GM23338 (cell line): ENCODE measurements at regions not wholly inside any gene's neighbourhood (a gene's known extent, or its start where the extent isn't known, plus 50 kb on each side); places are given as distances from the start of the nearest gene placed in this dataset.

Experiments
- ATAC-seq: fragments of 200-7000 bp; cut with Tn5 transposase; 3 replicates; pipeline ENCODE4 v1.9.1; 2020
- DNase-seq: peaks from one replicate; pipeline ENCODE4 v3.0.0-alpha.2; 2015; ENCODE audit warnings: low spot score
- H2AFZ ChIP-seq: fragments of 200-600 bp; sonication (generic); 2 replicates; pipeline ENCODE4 v1.8.0; 2016; ENCODE audit warnings: antibody characterized with exemption, mild to moderate bottlenecking, moderate library complexity
- H3F3A ChIP-seq: fragments of 200-600 bp; sonication (generic); replicated peaks from 2 replicates; pipeline ENCODE4 v1.8.0; 2017; ENCODE audit warnings: antibody characterized with exemption, mixed run types, low read depth
- H3K27ac ChIP-seq: fragments of 200-600 bp; sonication (generic); 2 replicates; pipeline ENCODE4 v1.6.1; 2016; ENCODE audit warnings: low read depth
- H3K27me3 ChIP-seq: fragments of 200-600 bp; sonication (generic); 2 replicates; pipeline ENCODE4 v1.8.0; 2016; ENCODE audit warnings: mild to moderate bottlenecking, mixed run types, moderate library complexity; ENCODE audit not compliant: insufficient read depth
- H3K36me3 ChIP-seq: fragments of 200-600 bp; sonication (generic); 2 replicates; pipeline ENCODE4 v1.8.0; 2016; ENCODE audit warnings: mild to moderate bottlenecking; ENCODE audit not compliant: insufficient read depth
- H3K4me1 ChIP-seq: fragments of 200-600 bp; sonication (generic); 2 replicates; pipeline ENCODE4 v1.8.0; 2016; ENCODE audit warnings: mild to moderate bottlenecking, moderate library complexity; ENCODE audit not compliant: insufficient read depth
- H3K4me2 ChIP-seq: fragments of 200-600 bp; sonication (generic); 2 replicates; pipeline ENCODE4 v1.7.1; 2017; ENCODE audit warnings: mixed run types
- H3K4me3 ChIP-seq: fragments of 200-600 bp; sonication (generic); 2 replicates; pipeline ENCODE4 v1.6.1; 2016; ENCODE audit warnings: mixed run types
- H3K79me2 ChIP-seq: fragments of 200-600 bp; sonication (generic); replicated peaks from 2 replicates; pipeline ENCODE4 v1.8.0; 2017; ENCODE audit warnings: mild to moderate bottlenecking; ENCODE audit not compliant: insufficient read depth
- H3K9me2 ChIP-seq: fragments of 200-600 bp; sonication (generic); 2 replicates; pipeline ENCODE4 v1.8.0; 2017; ENCODE audit not compliant: insufficient read depth
- H4K20me1 ChIP-seq: fragments of 200-600 bp; sonication (generic); replicated peaks from 2 replicates; pipeline ENCODE4 v1.8.0; 2017; ENCODE audit warnings: mild to moderate bottlenecking; ENCODE audit not compliant: insufficient read depth
- H3K27ac Mint-ChIP-seq: 2 replicates; pipeline ENCODE4 v1.8.0; 2020; ENCODE audit warnings: inconsistent platforms, mild to moderate bottlenecking, moderate library complexity, mixed read lengths
- H3K27me3 Mint-ChIP-seq: 3 replicates; pipeline ENCODE4 v1.8.0; 2022; ENCODE audit warnings: low read depth, mild to moderate bottlenecking, moderate library complexity, mixed read lengths, inconsistent platforms; ENCODE audit not compliant: insufficient read depth, poor library complexity
- H3K36me3 Mint-ChIP-seq: 3 replicates; pipeline ENCODE4 v1.8.0; 2021; ENCODE audit warnings: low read depth, mild to moderate bottlenecking, inconsistent platforms, moderate library complexity, mixed read lengths
- H3K4me1 Mint-ChIP-seq: 3 replicates; pipeline ENCODE4 v1.8.0; 2020; ENCODE audit warnings: mild to moderate bottlenecking, inconsistent platforms, mixed read lengths
- H3K4me3 Mint-ChIP-seq: 3 replicates; pipeline ENCODE4 v1.8.0; 2021; ENCODE audit warnings: moderate library complexity, mild to moderate bottlenecking, inconsistent platforms, mixed read lengths
- H3K9me3 Mint-ChIP-seq: 3 replicates; pipeline ENCODE4 v1.8.0; 2020; ENCODE audit warnings: moderate library complexity, mild to moderate bottlenecking, inconsistent platforms, mixed read lengths
- CREB1 ChIP-seq: fragments of 250-450 bp; sonication (Bioruptor Pico); IDR thresholded peaks from 2 replicates; pipeline ENCODE4 v1.5.0; 2020; ENCODE audit warnings: low read depth, mild to moderate bottlenecking, moderate library complexity
- CTCF ChIP-seq, 2 experiments: fragments of 200-600 bp in 1 of 2; sonication (generic) in 1 of 2; conservative IDR thresholded peaks; 2 replicates each; pipeline versions ENCODE4 v1.5.1 to v1.6.1; 2016 to 2017; ENCODE audit warnings: antibody characterized with exemption in 2 of 2, low read depth in 2 of 2, mild to moderate bottlenecking in 2 of 2, moderate library complexity in 1 of 2
- ETS1 ChIP-seq: IDR thresholded peaks from 2 replicates; pipeline ENCODE4 v1.6.1; 2016; ENCODE audit warnings: antibody characterized with exemption
- EZH2 ChIP-seq: fragments of 200-600 bp; sonication (generic); IDR thresholded peaks from one replicate; pipeline ENCODE4 v1.8.0; 2017; ENCODE audit warnings: antibody characterized with exemption, mild to moderate bottlenecking, low read depth; ENCODE audit not compliant: unreplicated experiment
- EZH2phosphoT487 ChIP-seq: fragments of 200-600 bp; sonication (generic); IDR thresholded peaks from one replicate; pipeline ENCODE4 v1.8.1; 2018; ENCODE audit warnings: antibody characterized with exemption; ENCODE audit not compliant: unreplicated experiment
- JUNB ChIP-seq: IDR thresholded peaks from one replicate; pipeline ENCODE4 v1.6.1; 2016; ENCODE audit warnings: antibody characterized with exemption; ENCODE audit not compliant: unreplicated experiment
- NANOG ChIP-seq: IDR thresholded peaks from 2 replicates; pipeline ENCODE4 v1.6.1; 2016; ENCODE audit warnings: antibody characterized with exemption, borderline replicate concordance
- POLR2AphosphoS5 ChIP-seq: IDR thresholded peaks from 2 replicates; pipeline ENCODE4 v1.6.1; 2016; ENCODE audit warnings: antibody characterized with exemption, low read depth
- REST ChIP-seq: IDR thresholded peaks from one replicate; pipeline ENCODE4 v1.6.1; 2018; ENCODE audit warnings: antibody characterized with exemption; ENCODE audit not compliant: unreplicated experiment
- STAT1 ChIP-seq: IDR thresholded peaks from one replicate; pipeline ENCODE4 v1.6.1; 2016; ENCODE audit warnings: antibody characterized with exemption; ENCODE audit not compliant: unreplicated experiment
- ZNF114 ChIP-seq: fragments of 250-450 bp; sonication (Bioruptor Pico); IDR thresholded peaks from 2 replicates; pipeline ENCODE4 v1.5.0; 2020; ENCODE audit warnings: mild to moderate bottlenecking, moderate library complexity
- ZNF331 ChIP-seq: fragments of 250-450 bp; sonication (Bioruptor Pico); IDR thresholded peaks from 2 replicates; pipeline ENCODE4 v1.5.0; 2020; ENCODE audit warnings: low read depth, mild to moderate bottlenecking, moderate library complexity
- ZNF462 ChIP-seq: fragments of 250-450 bp; sonication (Bioruptor Pico); IDR thresholded peaks from 2 replicates; pipeline ENCODE4 v1.5.0; 2020; ENCODE audit warnings: mild to moderate bottlenecking, moderate library complexity

- no peaks in the 10 kb centered on the region for H3K27me3 ChIP-seq
- H3K4me3 ChIP-seq = no peak overlapping the region
- TF ChIP-seq REST = no peak
- TF ChIP-seq EZH2 = no peak
- TF ChIP-seq ETS1 = no peak
- no peak for TF ChIP-seq STAT1
- TF ChIP-seq CTCF (conservative IDR thresholded peaks at IDR 0.05; ENCODE audit: low read depth in 2 of 2) = no peak
- no peak for TF ChIP-seq ZNF462 (CRISPR knock-in tag)
- no peak for TF ChIP-seq CREB1
- TF ChIP-seq NANOG = no peak
- no peak for TF ChIP-seq EZH2phosphoT487
- no peak for TF ChIP-seq ZNF114 (CRISPR knock-in tag)
- TF ChIP-seq ZNF331 (CRISPR knock-in tag) = no peak
- TF ChIP-seq JUNB = no peak
- TF ChIP-seq POLR2AphosphoS5 = no peak
- no peak overlapping the region for H2AFZ ChIP-seq
- H3K36me3 ChIP-seq = no peaks in the 10 kb centered on the region
- no peak for ATAC-seq
- peaks cover 20% of the 10 kb centered on the region for H3K4me1 Mint-ChIP-seq
- no peak for DNase-seq
- no peaks in the 10 kb centered on the region for H3K79me2 ChIP-seq
- peaks cover 1% of the 10 kb centered on the region; the same call in 2 of the 3 replicates for H3K9me3 Mint-ChIP-seq
- no peaks in the 10 kb centered on the region for H3K36me3 Mint-ChIP-seq
- H3K27me3 Mint-ChIP-seq = peaks cover 3% of the 10 kb centered on the region
- no peaks in the 10 kb centered on the region for H3F3A ChIP-seq
- no peaks in the 10 kb centered on the region for H4K20me1 ChIP-seq
- no peak overlapping the region for H3K4me2 ChIP-seq
- H3K4me3 Mint-ChIP-seq = no peak overlapping the region
- peaks cover 2% of the 10 kb centered on the region; the same call in 1 of the 2 replicates for H3K4me1 ChIP-seq
- no peak overlapping the region for H3K27ac ChIP-seq
- H3K27ac Mint-ChIP-seq = no peak overlapping the region
- H3K9me2 ChIP-seq = no peaks in the 10 kb centered on the region
These were observed 73.8 kb upstream of the SESN3 start for GRCh38 chr11:95304777-95305176.
